ENCODE measurements at regions not wholly inside any gene's neighbourhood (a gene's known extent, or its start where the extent isn't known, plus 50 kb on each side); places are given as distances from the start of the nearest gene placed in this dataset.
A peak's percentile ranks its signal among the peaks of the same experiment; 100 is the strongest.

DNA sequence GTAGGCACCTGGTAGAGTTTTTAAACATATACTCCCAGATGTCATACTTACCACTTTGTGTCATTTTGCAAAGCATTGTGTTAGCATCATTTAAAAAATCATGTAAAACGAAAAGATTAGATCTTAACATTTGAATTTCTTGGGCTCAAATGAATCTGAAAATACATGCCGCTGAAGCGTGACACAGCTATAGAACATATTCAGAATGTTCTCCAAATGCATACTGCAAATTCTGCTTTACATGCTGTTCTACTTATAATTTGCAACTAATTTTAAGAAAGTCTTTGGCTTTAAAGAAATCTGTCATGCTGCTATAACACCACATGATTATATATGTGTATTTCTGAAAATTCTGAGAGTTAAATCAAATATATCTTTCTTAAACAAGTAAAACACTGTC is 109.2 kb upstream of the CAV2 start:
- no TSS peak for BruUV-seq (replicated peaks)
- H3K4me2 ChIP-seq (ENCODE audit: insufficient read depth, low read length), result no peak overlapping the region
- 20% methylated on average over 3 of the region's 3 CpGs for WGBS (ENCODE audit: insufficient coverage, low coverage, missing lambda C conversion rate)
- no peak for TF ChIP-seq HOXB6 (CRISPR knock-in tag; IDR thresholded peaks at IDR 0.05; ENCODE audit: borderline replicate concordance)
- no peak for TF ChIP-seq FOXM1 (IDR thresholded peaks at IDR 0.05; ENCODE audit: low read depth)
- TF ChIP-seq FOXM1 (CRISPR knock-in tag; IDR thresholded peaks at IDR 0.05; ENCODE audit: low read depth), result no peak
- no peak for TF ChIP-seq SIN3B (IDR thresholded peaks at IDR 0.05; ENCODE audit: low read depth)
- TF ChIP-seq HMG20B (CRISPR knock-in tag; IDR thresholded peaks at IDR 0.05), result no peak
- TF ChIP-seq ZNF134 (CRISPR knock-in tag; conservative IDR thresholded peaks at IDR 0.05), result no peak
- no peak for TF ChIP-seq ZNF121 (CRISPR knock-in tag; conservative IDR thresholded peaks at IDR 0.05)
- TF ChIP-seq ZNF253 (CRISPR knock-in tag; conservative IDR thresholded peaks at IDR 0.05), result no peak
- TF ChIP-seq TRIM28 (IDR thresholded peaks at IDR 0.05), result no peak
- TF ChIP-seq GTF2F1 (IDR thresholded peaks at IDR 0.05; ENCODE audit: low read depth, low read length), result no peak
- H3K36me3 ChIP-seq (ENCODE audit: control insufficient read depth, insufficient read depth, low read length), result no peaks in the 10 kb centered on the region
- no peak overlapping the region for H3K9ac ChIP-seq (ENCODE audit: insufficient read depth in 1 of 2, low read depth in 2 of 2, low read length in 2 of 2)
- no peaks in the 10 kb centered on the region for H3K9me3 ChIP-seq (replicated peaks; ENCODE audit: control insufficient read depth, insufficient read depth, low read depth, low read length)
- H3K27me3 ChIP-seq (ENCODE audit: control insufficient read depth in 2 of 2, insufficient read depth in 2 of 2, low read length in 2 of 2), result peaks cover 0 to 4% of the 10 kb centered on the region in 2 experiments; a peak in 1 of 5 replicates
- POLR2A ChIA-PET, result no interaction called here
- DNase-seq (ENCODE audit: extremely low read depth in 1 of 4, low spot score in 3 of 4) (no peak), FAIRE-seq (no peak), ATAC-seq (no peak)
- H3K27ac ChIP-seq (ENCODE audit: extremely low read depth, low read depth, low read length), result no peak overlapping the region
- no peaks in the 10 kb centered on the region for H4K20me1 ChIP-seq (replicated peaks; ENCODE audit: control insufficient read depth, insufficient read depth, low read length)
- H3K4me1 ChIP-seq (replicated peaks in 1 of 2; ENCODE audit: control insufficient read depth in 2 of 2, insufficient read depth in 2 of 2, low read length in 2 of 2), result no peaks in the 10 kb centered on the region; a peak in 1 of 5 replicates
- no peak overlapping the region for H3K4me3 ChIP-seq
- CTCF ChIA-PET (ENCODE audit: low intra/inter-chr PET ratio), result no interaction called here
- intact Hi-C loops (cut with micrococcal nuclease), result no loop called here
- H3K9me1 ChIP-seq (ENCODE audit: control insufficient read depth, insufficient read depth, low read length), result no peaks in the 10 kb centered on the region
- H2AFZ ChIP-seq (ENCODE audit: low read depth, low read length), result no peak overlapping the region
- no peaks in the 10 kb centered on the region for H3K79me2 ChIP-seq (ENCODE audit: control insufficient read depth, insufficient read depth, low read length)
- in situ Hi-C loops (cut with MboI), result no loop called here

GRCh38 chr7:116392806-116393205 is 106.7 kb upstream of the CAV2 start:
- ChIA-PET CTCF (ENCODE audit: low intra/inter-chr PET ratio) (no interaction called here), POLR2A (no interaction called here)
- FAIRE-seq, result no peak
- DNase-seq (ENCODE audit: extremely low read depth in 1 of 4, low spot score in 3 of 4), result no peak
- H3K4me1 ChIP-seq (replicated peaks in 1 of 2; ENCODE audit: control insufficient read depth in 2 of 2, insufficient read depth in 2 of 2, low read length in 2 of 2), result no peaks in the 10 kb centered on the region; a peak in 1 of 5 replicates
- H3K4me3 ChIP-seq, result no peak overlapping the region
- no peak overlapping the region for H3K9ac ChIP-seq (ENCODE audit: insufficient read depth in 1 of 2, low read depth in 2 of 2, low read length in 2 of 2)
- ATAC-seq, result no peak
- intact Hi-C loops (cut with micrococcal nuclease), result no loop called here
- H3K36me3 ChIP-seq (ENCODE audit: control insufficient read depth, insufficient read depth, low read length), result no peaks in the 10 kb centered on the region
- H3K9me3 ChIP-seq (replicated peaks; ENCODE audit: control insufficient read depth, insufficient read depth, low read depth, low read length), result no peaks in the 10 kb centered on the region
- no peak overlapping the region for H3K4me2 ChIP-seq (ENCODE audit: insufficient read depth, low read length)
- TF ChIP-seq RAD21 (CRISPR knock-in tag; conservative IDR thresholded peaks at IDR 0.05 in 1 of 2, IDR thresholded peaks at IDR 0.05 in 1 of 2) (peak in 1 of 2 experiments; percentile 7; a peak in 1 of 4 replicates), MEF2D (tag; conservative IDR thresholded peaks at IDR 0.05; ENCODE audit: low read depth) (0 out of 2 replicates have a peak, but pooled peaks have one; percentile 39), ZNF263 (CRISPR knock-in tag; IDR thresholded peaks at IDR 0.05; ENCODE audit: borderline replicate concordance) (no peak), RFX7 (CRISPR knock-in tag; IDR thresholded peaks at IDR 0.05) (no peak)
- no peak overlapping the region for H2AFZ ChIP-seq (ENCODE audit: low read depth, low read length)
- BruUV-seq (replicated peaks), result no TSS peak
- H3K9me1 ChIP-seq (ENCODE audit: control insufficient read depth, insufficient read depth, low read length), result no peaks in the 10 kb centered on the region
- in situ Hi-C loops (cut with MboI), result no loop called here
- no peaks in the 10 kb centered on the region for H3K79me2 ChIP-seq (ENCODE audit: control insufficient read depth, insufficient read depth, low read length)
- H4K20me1 ChIP-seq (replicated peaks; ENCODE audit: control insufficient read depth, insufficient read depth, low read length), result no peaks in the 10 kb centered on the region
- H3K27ac ChIP-seq (ENCODE audit: extremely low read depth, low read depth, low read length), result no peak overlapping the region
- H3K27me3 ChIP-seq (ENCODE audit: control insufficient read depth in 2 of 2, insufficient read depth in 2 of 2, low read length in 2 of 2), result no peaks in the 10 kb centered on the region

Data from K562 (cell line).